Activated CD4-positive, alpha-beta T cell treated with anti-CD3 and anti-CD28 coated beads, Interleukin-2, amount 10 ng/mL, durations not matched to agents 7 days and 5 days (primary cell): ENCODE measurements at regions not wholly inside any gene's neighbourhood (a gene's known extent, or its start where the extent isn't known, plus 50 kb on each side); places are given as distances from the start of the nearest gene placed in this dataset.

ENCODE experiments used
- CTCF ChIA-PET: fragments of 350-600 bp; sonication (Branson Sonifier 250); formaldehyde crosslinking; loops from one replicate; lab custom pipeline; 2021; ENCODE audit warnings: antibody characterized with exemption; lab: Charles Lee
- POLR2A ChIA-PET: fragments of 350-600 bp; sonication (Branson Sonifier 250); formaldehyde crosslinking; loops from one replicate; lab custom pipeline; 2021; ENCODE audit warnings: antibody characterized with exemption; lab: Charles Lee
- DNase-seq: peaks from one replicate; pipeline ENCODE4 v3.0.0-alpha.2; 2020
- H3K27ac Mint-ChIP-seq: one replicate; pipeline ENCODE4 v1.8.0; 2021; ENCODE audit warnings: mild to moderate bottlenecking, moderate library complexity, mixed read lengths
- H3K27me3 Mint-ChIP-seq: one replicate; pipeline ENCODE4 v1.8.0; 2021; ENCODE audit warnings: mixed read lengths
- H3K36me3 Mint-ChIP-seq: one replicate; pipeline ENCODE4 v1.8.0; 2021; ENCODE audit warnings: low read depth, mixed read lengths
- H3K4me1 Mint-ChIP-seq: one replicate; pipeline ENCODE4 v1.8.0; 2021; ENCODE audit warnings: mixed read lengths
- H3K4me3 Mint-ChIP-seq: one replicate; pipeline ENCODE4 v1.8.0; 2021; ENCODE audit warnings: mild to moderate bottlenecking, moderate library complexity, mixed read lengths
- H3K9me3 Mint-ChIP-seq: one replicate; pipeline ENCODE4 v1.8.0; 2021; ENCODE audit warnings: mixed read lengths

GRCh38 chr15:79519628-79520027 lies 87.5 kb downstream of the MINAR1 start:
- POLR2A ChIA-PET, result no interaction called here
- Mint-ChIP-seq H3K4me3 (no peak overlapping the region), H3K9me3 (no peaks in the 10 kb centered on the region), H3K4me1 (no peaks in the 10 kb centered on the region), H3K36me3 (no peaks in the 10 kb centered on the region), H3K27ac (no peak overlapping the region), H3K27me3 (peaks cover 5% of the 10 kb centered on the region)
- DNase-seq, result no peak
- CTCF ChIA-PET, result no interaction called here

- Mint-ChIP-seq H3K36me3 (no peaks in the 10 kb centered on the region), H3K27me3 (peaks cover 5% of the 10 kb centered on the region), H3K4me1 (no peaks in the 10 kb centered on the region), H3K27ac (no peak overlapping the region), H3K9me3 (no peaks in the 10 kb centered on the region), H3K4me3 (no peak overlapping the region)
- DNase-seq, result no peak
- CTCF ChIA-PET, result no interaction called here
- POLR2A ChIA-PET, result no interaction called here
These were observed 88.5 kb downstream of the MINAR1 start for GRCh38 chr15:79520654-79521053.

- Mint-ChIP-seq H3K4me1 (no peaks in the 10 kb centered on the region), H3K4me3 (no peak overlapping the region), H3K27ac (no peak overlapping the region), H3K36me3 (no peaks in the 10 kb centered on the region), H3K9me3 (no peaks in the 10 kb centered on the region), H3K27me3 (peaks cover 5% of the 10 kb centered on the region)
- POLR2A ChIA-PET, result no interaction called here
- DNase-seq, result no peak
- CTCF ChIA-PET, result interaction anchor here (0.6 kb wide), 1 partner anchor 331 kb away, joined by 4 read pairs; no protein-coding TSS in a partner anchor
These were observed 90.5 kb downstream of the MINAR1 start for GRCh38 chr15:79522656-79523055.

- POLR2A ChIA-PET, result no interaction called here
- Mint-ChIP-seq H3K27ac (no peak overlapping the region), H3K9me3 (no peaks in the 10 kb centered on the region), H3K36me3 (no peaks in the 10 kb centered on the region), H3K27me3 (peaks cover 5% of the 10 kb centered on the region), H3K4me3 (no peak overlapping the region), H3K4me1 (no peaks in the 10 kb centered on the region)
- CTCF ChIA-PET, result no interaction called here
- DNase-seq, result no peak
These were observed 91.1 kb downstream of the MINAR1 start for GRCh38 chr15:79523266-79523665.

GRCh38 chr15:79524531-79524930 lies 92.4 kb downstream of the MINAR1 start:
- H3K4me1 Mint-ChIP-seq, result no peaks in the 10 kb centered on the region
- no peak overlapping the region for H3K4me3 Mint-ChIP-seq
- CTCF ChIA-PET, result no interaction called here
- H3K36me3 Mint-ChIP-seq, result no peaks in the 10 kb centered on the region
- POLR2A ChIA-PET, result no interaction called here
- DNase-seq, result no peak
- H3K27ac Mint-ChIP-seq, result no peak overlapping the region
- H3K9me3 Mint-ChIP-seq, result no peaks in the 10 kb centered on the region
- peaks cover 7% of the 10 kb centered on the region for H3K27me3 Mint-ChIP-seq

- H3K27ac Mint-ChIP-seq, result no peak overlapping the region
- no peaks in the 10 kb centered on the region for H3K4me1 Mint-ChIP-seq
- no peak overlapping the region for H3K4me3 Mint-ChIP-seq
- DNase-seq, result no peak
- POLR2A ChIA-PET, result no interaction called here
- H3K27me3 Mint-ChIP-seq, result peaks cover 3% of the 10 kb centered on the region
- CTCF ChIA-PET, result no interaction called here
- H3K36me3 Mint-ChIP-seq, result no peaks in the 10 kb centered on the region
- no peaks in the 10 kb centered on the region for H3K9me3 Mint-ChIP-seq
These were observed 94.2 kb downstream of the MINAR1 start for GRCh38 chr15:79526376-79526775.

GRCh38 chr15:79527821-79528220 lies 95.7 kb downstream of the MINAR1 start:
- ChIA-PET POLR2A (no interaction called here), CTCF (no interaction called here)
- peaks cover 3% of the 10 kb centered on the region for H3K27me3 Mint-ChIP-seq
- H3K36me3 Mint-ChIP-seq, result no peaks in the 10 kb centered on the region
- no peak for DNase-seq
- no peaks in the 10 kb centered on the region for H3K4me1 Mint-ChIP-seq
- H3K4me3 Mint-ChIP-seq, result no peak overlapping the region
- H3K9me3 Mint-ChIP-seq, result no peaks in the 10 kb centered on the region
- no peak overlapping the region for H3K27ac Mint-ChIP-seq

GRCh38 chr15:79529157-79529785 lies 97.1 kb downstream of the MINAR1 start:
- no peak overlapping the region for H3K4me3 Mint-ChIP-seq
- H3K27me3 Mint-ChIP-seq, result peaks cover 3% of the 10 kb centered on the region
- no peak for DNase-seq
- ChIA-PET CTCF (no interaction called here), POLR2A (no interaction called here)
- H3K36me3 Mint-ChIP-seq, result no peaks in the 10 kb centered on the region
- no peaks in the 10 kb centered on the region for H3K9me3 Mint-ChIP-seq
- no peak overlapping the region for H3K27ac Mint-ChIP-seq
- no peaks in the 10 kb centered on the region for H3K4me1 Mint-ChIP-seq

GRCh38 chr15:79535536-79535935 lies 103.4 kb downstream of the MINAR1 start:
- Mint-ChIP-seq H3K9me3 (no peaks in the 10 kb centered on the region), H3K4me3 (no peak overlapping the region), H3K36me3 (no peaks in the 10 kb centered on the region), H3K4me1 (no peaks in the 10 kb centered on the region), H3K27ac (no peak overlapping the region), H3K27me3 (peaks cover 10% of the 10 kb centered on the region)
- CTCF ChIA-PET, result no interaction called here
- POLR2A ChIA-PET, result no interaction called here
- no peak for DNase-seq

GRCh38 chr15:79538527-79538926 lies 106.4 kb downstream of the MINAR1 start:
- DNase-seq, result no peak
- ChIA-PET POLR2A (no interaction called here), CTCF (no interaction called here)
- H3K27me3 Mint-ChIP-seq, result peaks cover 8% of the 10 kb centered on the region
- no peak overlapping the region for H3K4me3 Mint-ChIP-seq
- H3K27ac Mint-ChIP-seq, result no peak overlapping the region
- H3K36me3 Mint-ChIP-seq, result no peaks in the 10 kb centered on the region
- H3K4me1 Mint-ChIP-seq, result no peaks in the 10 kb centered on the region
- H3K9me3 Mint-ChIP-seq, result no peaks in the 10 kb centered on the region

GRCh38 chr15:79539401-79539800 lies 107.3 kb downstream of the MINAR1 start:
- no peak overlapping the region for H3K4me3 Mint-ChIP-seq
- H3K4me1 Mint-ChIP-seq, result no peaks in the 10 kb centered on the region
- H3K27ac Mint-ChIP-seq, result no peak overlapping the region
- no peak for DNase-seq
- ChIA-PET CTCF (no interaction called here), POLR2A (no interaction called here)
- H3K36me3 Mint-ChIP-seq, result no peaks in the 10 kb centered on the region
- H3K9me3 Mint-ChIP-seq, result no peaks in the 10 kb centered on the region
- peaks cover 8% of the 10 kb centered on the region for H3K27me3 Mint-ChIP-seq

- CTCF ChIA-PET, result no interaction called here
- no peak overlapping the region for H3K4me3 Mint-ChIP-seq
- H3K36me3 Mint-ChIP-seq, result no peaks in the 10 kb centered on the region
- no peaks in the 10 kb centered on the region for H3K9me3 Mint-ChIP-seq
- POLR2A ChIA-PET, result no interaction called here
- H3K4me1 Mint-ChIP-seq, result no peaks in the 10 kb centered on the region
- peaks cover 5% of the 10 kb centered on the region for H3K27me3 Mint-ChIP-seq
- no peak overlapping the region for H3K27ac Mint-ChIP-seq
- DNase-seq, result no peak
These were observed 108.4 kb downstream of the MINAR1 start for GRCh38 chr15:79540551-79540950.

- POLR2A ChIA-PET, result no interaction called here
- DNase-seq, result no peak
- CTCF ChIA-PET, result no interaction called here
- no peaks in the 10 kb centered on the region for H3K36me3 Mint-ChIP-seq
- H3K4me1 Mint-ChIP-seq, result no peaks in the 10 kb centered on the region
- no peak overlapping the region for H3K4me3 Mint-ChIP-seq
- no peaks in the 10 kb centered on the region for H3K9me3 Mint-ChIP-seq
- H3K27me3 Mint-ChIP-seq, result peaks cover 5% of the 10 kb centered on the region
- H3K27ac Mint-ChIP-seq, result no peak overlapping the region
These were observed 109.1 kb downstream of the MINAR1 start for GRCh38 chr15:79541196-79541595.

- Mint-ChIP-seq H3K9me3 (no peaks in the 10 kb centered on the region), H3K36me3 (no peaks in the 10 kb centered on the region), H3K27me3 (no peaks in the 10 kb centered on the region), H3K4me1 (no peaks in the 10 kb centered on the region), H3K27ac (no peak overlapping the region), H3K4me3 (no peak overlapping the region)
- ChIA-PET CTCF (no interaction called here), POLR2A (no interaction called here)
- DNase-seq, result no peak
These were observed 111.0 kb downstream of the MINAR1 start for GRCh38 chr15:79543097-79543496.
